ENCODE measurements at regions not wholly inside any gene's neighbourhood (a gene's known extent, or its start where the extent isn't known, plus 50 kb on each side); places are given as distances from the start of the nearest gene placed in this dataset.

- no peaks in the 10 kb centered on the region for H3K36me3 ChIP-seq (ENCODE audit: control insufficient read depth, insufficient read depth, low read length)
- no peak overlapping the region for H2AFZ ChIP-seq (ENCODE audit: low read depth, low read length)
- FAIRE-seq (no peak), DNase-seq (ENCODE audit: extremely low read depth in 1 of 4, low spot score in 3 of 4) (no peak), ATAC-seq (no peak)
- H3K4me2 ChIP-seq (ENCODE audit: insufficient read depth, low read length), result no peak overlapping the region
- TF ChIP-seq MAFK (IDR thresholded peaks at IDR 0.05; ENCODE audit: low read length) (no peak), RAD21 (CRISPR knock-in tag; conservative IDR thresholded peaks at IDR 0.05 in 1 of 2, IDR thresholded peaks at IDR 0.05 in 1 of 2) (0 out of 4 replicates have a peak, but pooled peaks of 1 of the 2 experiments have one; percentile 3)
- CTCF ChIA-PET (ENCODE audit: low intra/inter-chr PET ratio), result interaction anchor here (0.7 kb wide), 1 partner anchor 359 kb away, joined by 3 read pairs; no protein-coding TSS in a partner anchor
- no peaks in the 10 kb centered on the region for H3K79me2 ChIP-seq (ENCODE audit: control insufficient read depth, insufficient read depth, low read length)
- in situ Hi-C loops (cut with MboI), result no loop called here
- H3K9me3 ChIP-seq (replicated peaks; ENCODE audit: control insufficient read depth, insufficient read depth, low read depth, low read length), result no peaks in the 10 kb centered on the region
- intact Hi-C loops (cut with micrococcal nuclease), result no loop called here
- H4K20me1 ChIP-seq (replicated peaks; ENCODE audit: control insufficient read depth, insufficient read depth, low read length), result no peaks in the 10 kb centered on the region
- no peaks in the 10 kb centered on the region for H3K4me1 ChIP-seq (replicated peaks in 1 of 2; ENCODE audit: control insufficient read depth in 2 of 2, insufficient read depth in 2 of 2, low read length in 2 of 2)
- H3K27me3 ChIP-seq (ENCODE audit: control insufficient read depth in 2 of 2, insufficient read depth in 2 of 2, low read length in 2 of 2), result peaks cover 2 to 9% of the 10 kb centered on the region in 2 experiments; a peak in 2 of 5 replicates
- no TSS peak for BruUV-seq (replicated peaks)
- no peaks in the 10 kb centered on the region for H3K9me1 ChIP-seq (ENCODE audit: control insufficient read depth, insufficient read depth, low read length)
- no peak overlapping the region for H3K4me3 ChIP-seq
- WGBS (ENCODE audit: insufficient coverage, low coverage, missing lambda C conversion rate), result 0% methylated on average over 1 of the region's 1 CpG
- POLR2A ChIA-PET, result no interaction called here
- no peak overlapping the region for H3K27ac ChIP-seq (ENCODE audit: extremely low read depth, low read depth, low read length)
- H3K9ac ChIP-seq (ENCODE audit: insufficient read depth in 1 of 2, low read depth in 2 of 2, low read length in 2 of 2), result no peak overlapping the region
Observed at GRCh38 chr5:72752909-72753308, 63.6 kb upstream of the TNPO1 start.

GRCh38 chr5:72749362-72749997, 67.0 kb upstream of the TNPO1 start:
- BruUV-seq (replicated peaks), result no TSS peak
- in situ Hi-C loops (cut with MboI), result no loop called here
- 22% methylated on average over 12 of the region's 12 CpGs for WGBS (ENCODE audit: insufficient coverage, low coverage, missing lambda C conversion rate)
- H3K9me3 ChIP-seq (replicated peaks; ENCODE audit: control insufficient read depth, insufficient read depth, low read depth, low read length), result no peaks in the 10 kb centered on the region
- no peak overlapping the region for H3K9ac ChIP-seq (ENCODE audit: insufficient read depth in 1 of 2, low read depth in 2 of 2, low read length in 2 of 2)
- H3K27me3 ChIP-seq (ENCODE audit: control insufficient read depth in 2 of 2, insufficient read depth in 2 of 2, low read length in 2 of 2), result peaks cover 0 to 9% of the 10 kb centered on the region in 2 experiments; a peak in 2 of 5 replicates
- ChIA-PET POLR2A (no interaction called here), CTCF (ENCODE audit: low intra/inter-chr PET ratio) (no interaction called here)
- H3K9me1 ChIP-seq (ENCODE audit: control insufficient read depth, insufficient read depth, low read length), result no peaks in the 10 kb centered on the region
- H4K20me1 ChIP-seq (replicated peaks; ENCODE audit: control insufficient read depth, insufficient read depth, low read length), result no peaks in the 10 kb centered on the region
- 0 out of 2 replicates have a peak overlapping the region, but pooled peaks have one; percentile 19 for H2AFZ ChIP-seq (ENCODE audit: low read depth, low read length)
- no peaks in the 10 kb centered on the region for H3K36me3 ChIP-seq (ENCODE audit: control insufficient read depth, insufficient read depth, low read length)
- TF ChIP-seq SUPT5H (IDR thresholded peaks at IDR 0.05) (no peak), ZNF316 (IDR thresholded peaks at IDR 0.05) (peak; percentile 63), C11orf30 (IDR thresholded peaks at IDR 0.05; ENCODE audit: low read depth) (peak; percentile 13; the same call in 1 of the 2 replicates), MAFF (IDR thresholded peaks at IDR 0.05; ENCODE audit: low read length) (0 out of 2 replicates have a peak, but pooled peaks have one; percentile 19), ETS2 (tag; IDR thresholded peaks at IDR 0.05; ENCODE audit: borderline replicate concordance, poor library complexity, severe bottlenecking) (no peak), CTCF (IDR thresholded peaks at IDR 0.05 in 2 of 3, conservative IDR thresholded peaks at IDR 0.05 in 1 of 3; ENCODE audit: insufficient read depth in 2 of 3, low read depth in 1 of 3, low read length in 3 of 3) (no peak)
- FAIRE-seq, result no peak
- H3K4me3 ChIP-seq, result no peak overlapping the region
- ATAC-seq, result no peak
- no peaks in the 10 kb centered on the region for H3K79me2 ChIP-seq (ENCODE audit: control insufficient read depth, insufficient read depth, low read length)
- no peaks in the 10 kb centered on the region for H3K4me1 ChIP-seq (replicated peaks in 1 of 2; ENCODE audit: control insufficient read depth in 2 of 2, insufficient read depth in 2 of 2, low read length in 2 of 2)
- H3K4me2 ChIP-seq (ENCODE audit: insufficient read depth, low read length), result no peak overlapping the region
- no peak overlapping the region for H3K27ac ChIP-seq (ENCODE audit: extremely low read depth, low read depth, low read length)
- intact Hi-C loops (cut with micrococcal nuclease), result no loop called here
- no peak for DNase-seq (ENCODE audit: extremely low read depth in 1 of 4, low spot score in 3 of 4)
